Ectodermal cell (in vitro differentiated cells): ENCODE measurements at regions not wholly inside any gene's neighbourhood (a gene's known extent, or its start where the extent isn't known, plus 50 kb on each side); places are given as distances from the start of the nearest gene placed in this dataset.

Experiments
- H3K27ac ChIP-seq: 2 replicates; pipeline ENCODE4 v1.7.0; 2013; ENCODE audit warnings: mild to moderate bottlenecking, low read depth, low read length; ENCODE audit not compliant: insufficient read depth, poor library complexity, severe bottlenecking
- H3K27me3 ChIP-seq: 2 replicates; pipeline ENCODE4 v1.7.0; 2013; ENCODE audit warnings: mild to moderate bottlenecking, low read length; ENCODE audit not compliant: insufficient read depth, control insufficient read depth, poor library complexity, severe bottlenecking
- H3K36me3 ChIP-seq: one replicate; pipeline ENCODE4 v1.7.0; 2013; ENCODE audit warnings: low read length; ENCODE audit not compliant: control insufficient read depth, insufficient read depth
- H3K4me1 ChIP-seq: one replicate; pipeline ENCODE4 v1.7.0; 2013; ENCODE audit warnings: low read length; ENCODE audit not compliant: control insufficient read depth, insufficient read depth
- H3K4me3 ChIP-seq: 2 replicates; pipeline ENCODE4 v1.7.0; 2013; ENCODE audit warnings: low read depth, low read length, control low read depth; ENCODE audit not compliant: insufficient read depth
- H3K9me3 ChIP-seq: 2 replicates; pipeline ENCODE4 v1.7.0; 2013; ENCODE audit warnings: mild to moderate bottlenecking, low read length, moderate library complexity; ENCODE audit not compliant: control insufficient read depth
- WGBS, 2 experiments: methylation state at CpG; one replicate each; pipeline ENCODE4 v1.1.7; 2013; ENCODE audit warnings: missing lambda C conversion rate in 2 of 2; 5-methylcytosine and 5-hydroxymethylcytosine counted together

DNA sequence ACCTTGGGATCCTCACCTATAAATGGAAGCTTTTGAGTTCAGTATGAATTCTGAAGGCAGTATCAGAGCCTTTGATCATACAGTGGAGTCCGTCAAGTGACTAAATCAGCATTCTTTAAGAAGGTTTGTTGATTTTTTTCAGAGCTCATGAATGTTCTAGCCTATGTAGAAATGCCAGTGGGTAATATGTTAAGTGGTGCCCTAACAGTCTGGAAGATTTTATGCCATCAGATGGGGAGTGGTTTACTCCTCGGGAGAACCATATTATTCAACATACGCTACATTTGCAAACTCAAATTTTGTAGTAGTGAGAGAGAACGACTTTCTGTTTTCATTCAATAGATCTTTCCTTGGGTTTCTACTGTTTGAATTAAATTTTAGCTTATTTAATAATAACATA, 225.0 kb upstream of the ACVR2A start:
- H3K4me1 ChIP-seq: no peaks in the 10 kb centered on the region
- H3K4me3 ChIP-seq: no peak overlapping the region
- no peak overlapping the region for H3K27ac ChIP-seq
- H3K27me3 ChIP-seq: no peaks in the 10 kb centered on the region
- H3K36me3 ChIP-seq: no peaks in the 10 kb centered on the region
- H3K9me3 ChIP-seq: no peaks in the 10 kb centered on the region
- WGBS, 2 experiments: 95 to 98% methylated on average over 2 to 3 of the region's 4 CpGs

DNA sequence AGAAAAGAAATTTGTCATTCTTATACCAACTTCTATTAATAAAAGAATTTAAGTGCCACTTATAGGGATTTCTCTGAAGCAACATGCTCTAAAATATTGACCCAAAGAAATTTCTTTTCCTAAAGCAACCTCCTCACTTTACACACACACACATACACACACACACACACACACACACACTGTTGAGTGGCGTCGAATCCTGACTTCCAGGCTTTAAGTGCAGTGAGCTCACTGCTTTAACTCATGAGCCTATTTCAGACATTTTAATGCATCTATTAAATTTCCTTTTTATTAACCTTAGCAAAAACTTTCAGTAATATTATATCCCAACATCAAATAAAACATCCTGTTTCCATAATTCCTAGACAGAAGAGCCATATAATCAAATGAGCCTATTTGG, 229.1 kb upstream of the ACVR2A start:
- no peaks in the 10 kb centered on the region for H3K27me3 ChIP-seq
- no peak overlapping the region for H3K4me3 ChIP-seq
- H3K27ac ChIP-seq: no peak overlapping the region
- H3K4me1 ChIP-seq: no peaks in the 10 kb centered on the region
- WGBS, 2 experiments: 94 to 98% methylated on average over 2 of the region's 2 CpGs
- H3K36me3 ChIP-seq: no peaks in the 10 kb centered on the region
- H3K9me3 ChIP-seq: no peaks in the 10 kb centered on the region

DNA sequence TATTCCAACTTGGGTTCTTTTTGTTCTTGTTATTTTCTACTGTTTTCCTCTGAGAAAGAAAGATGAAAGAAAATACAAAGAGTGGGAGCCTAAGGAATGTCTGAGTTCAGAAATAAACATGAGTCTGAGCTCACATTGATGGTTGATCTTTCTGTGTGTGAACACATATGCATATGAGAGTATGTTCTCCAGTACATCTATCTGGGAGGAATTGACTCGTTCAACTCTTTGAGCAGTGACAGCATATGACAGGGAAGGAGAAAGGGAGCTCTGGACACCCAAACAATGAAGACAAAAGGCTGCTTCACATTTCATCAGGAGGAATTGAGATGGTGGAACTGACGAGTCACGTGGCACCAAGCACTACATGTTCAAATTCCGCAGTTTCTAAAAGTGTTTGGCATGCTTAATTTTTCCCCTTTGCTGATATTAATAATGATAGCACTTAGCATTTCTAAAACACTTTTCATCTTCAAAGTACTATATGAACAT, 229.8 kb upstream of the ACVR2A start:
- 86 to 90% methylated on average over 4 of the region's 4 CpGs for WGBS, 2 experiments
- no peaks in the 10 kb centered on the region for H3K36me3 ChIP-seq
- H3K9me3 ChIP-seq: no peaks in the 10 kb centered on the region
- H3K27ac ChIP-seq: no peak overlapping the region
- H3K4me3 ChIP-seq: no peak overlapping the region
- H3K4me1 ChIP-seq: no peaks in the 10 kb centered on the region
- H3K27me3 ChIP-seq: no peaks in the 10 kb centered on the region

DNA sequence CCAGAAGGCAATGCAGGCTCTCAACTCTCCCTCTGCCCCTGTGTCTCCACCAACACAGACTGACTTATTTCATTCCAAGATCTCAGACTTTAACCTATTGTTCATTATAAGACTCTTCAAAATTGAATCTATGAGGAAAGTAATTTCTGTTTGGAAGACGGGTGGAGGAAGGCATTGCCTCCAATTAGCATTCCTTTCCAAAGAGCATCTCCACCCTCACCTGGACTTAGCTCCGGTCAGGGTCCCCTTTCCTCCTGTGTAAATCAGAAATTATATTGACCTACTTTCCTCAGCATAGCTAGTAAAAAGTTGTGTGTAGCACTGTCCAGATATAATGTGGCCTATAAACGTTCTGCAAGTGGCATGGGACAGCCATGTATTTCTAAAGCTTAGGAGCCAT, 230.4 kb upstream of the ACVR2A start:
- 50 to 64% methylated on average over 2 to 3 of the region's 3 CpGs for WGBS, 2 experiments

DNA sequence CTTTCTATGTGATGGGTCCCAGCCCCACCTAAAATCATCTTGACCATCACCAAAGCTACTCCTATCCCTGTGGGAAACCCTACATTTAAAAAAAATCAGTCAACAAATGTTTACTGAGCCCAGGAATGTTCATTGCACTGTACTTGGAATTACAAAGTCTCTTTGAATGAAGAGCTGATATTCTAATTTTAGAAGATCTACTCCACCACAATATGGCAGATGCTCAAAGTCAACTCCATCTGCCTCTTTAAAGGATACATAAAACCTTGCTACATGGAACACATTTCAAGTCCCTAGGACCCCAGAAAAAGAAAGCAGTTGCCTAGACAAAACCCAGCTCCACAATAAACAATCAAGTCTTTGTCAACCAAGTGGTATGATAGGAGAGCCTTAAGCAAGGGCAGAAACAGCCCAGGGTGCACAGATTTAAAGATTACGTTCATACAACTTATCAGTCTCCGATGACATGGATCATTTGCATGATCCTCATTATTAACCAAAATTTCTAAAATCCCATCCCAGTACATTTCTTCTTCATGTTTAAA, 234.3 kb upstream of the ACVR2A start:
- Histone ChIP-seq H3K27me3 (no peaks in the 10 kb centered on the region), H3K4me1 (no peaks in the 10 kb centered on the region), H3K9me3 (no peaks in the 10 kb centered on the region), H3K36me3 (no peaks in the 10 kb centered on the region), H3K27ac (no peak overlapping the region), H3K4me3 (no peak overlapping the region)
- WGBS, 2 experiments: 93% methylated on average over 2 of the region's 2 CpGs

More for the DNA sequence above, 230.4 kb upstream of the ACVR2A start:
- H3K9me3 ChIP-seq: no peaks in the 10 kb centered on the region
- no peaks in the 10 kb centered on the region for H3K36me3 ChIP-seq
- no peak overlapping the region for H3K27ac ChIP-seq
- H3K27me3 ChIP-seq: no peaks in the 10 kb centered on the region
- no peaks in the 10 kb centered on the region for H3K4me1 ChIP-seq
- no peak overlapping the region for H3K4me3 ChIP-seq

DNA sequence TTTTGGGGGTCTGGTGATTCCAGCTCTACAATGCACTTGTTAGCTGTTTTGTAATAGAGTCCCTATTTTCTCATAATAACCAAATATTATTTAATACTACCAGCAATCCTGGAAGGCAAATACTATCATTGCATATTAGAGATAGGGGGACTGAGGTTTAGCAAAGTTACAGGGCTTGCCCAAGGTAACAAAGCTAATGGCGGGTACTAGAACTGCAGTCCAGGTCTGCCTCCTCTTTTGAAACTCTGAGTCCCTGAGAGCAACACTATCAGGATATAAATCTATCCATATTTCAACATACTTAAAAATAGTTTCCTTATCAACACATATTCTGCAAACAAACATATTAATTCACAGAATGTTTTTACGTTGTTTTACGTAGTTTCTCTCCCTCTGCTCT, 235.5 kb upstream of the ACVR2A start:
- Histone ChIP-seq H3K36me3 (no peaks in the 10 kb centered on the region), H3K9me3 (no peaks in the 10 kb centered on the region), H3K27ac (no peak overlapping the region), H3K4me1 (no peaks in the 10 kb centered on the region), H3K4me3 (no peak overlapping the region), H3K27me3 (no peaks in the 10 kb centered on the region)
- 93 to 98% methylated on average over 3 of the region's 3 CpGs for WGBS, 2 experiments

DNA sequence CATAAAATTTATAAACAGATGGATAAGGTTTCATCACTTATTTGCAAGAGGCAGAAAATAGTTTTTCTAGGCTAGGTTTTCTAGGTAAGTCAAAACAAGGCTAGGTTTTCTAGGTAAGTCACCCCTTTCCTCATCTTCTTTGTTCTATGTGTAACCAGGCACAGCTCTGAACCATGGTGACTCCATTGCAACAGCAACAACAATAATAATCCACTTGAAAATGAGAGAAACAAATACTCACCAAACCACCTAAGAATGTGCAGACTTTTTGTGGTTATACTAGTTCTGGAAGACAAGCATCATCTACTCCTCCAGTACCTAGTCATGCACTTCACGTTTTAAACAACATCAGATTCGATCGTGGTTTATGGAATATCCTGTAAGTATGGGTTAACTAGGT, 237.4 kb upstream of the ACVR2A start:
- Histone ChIP-seq H3K9me3 (no peaks in the 10 kb centered on the region), H3K4me1 (peaks cover 7% of the 10 kb centered on the region), H3K4me3 (no peak overlapping the region), H3K27ac (no peak overlapping the region), H3K36me3 (no peaks in the 10 kb centered on the region), H3K27me3 (no peaks in the 10 kb centered on the region)
- WGBS, 2 experiments: 96 to 100% methylated on average over 3 of the region's 3 CpGs

DNA sequence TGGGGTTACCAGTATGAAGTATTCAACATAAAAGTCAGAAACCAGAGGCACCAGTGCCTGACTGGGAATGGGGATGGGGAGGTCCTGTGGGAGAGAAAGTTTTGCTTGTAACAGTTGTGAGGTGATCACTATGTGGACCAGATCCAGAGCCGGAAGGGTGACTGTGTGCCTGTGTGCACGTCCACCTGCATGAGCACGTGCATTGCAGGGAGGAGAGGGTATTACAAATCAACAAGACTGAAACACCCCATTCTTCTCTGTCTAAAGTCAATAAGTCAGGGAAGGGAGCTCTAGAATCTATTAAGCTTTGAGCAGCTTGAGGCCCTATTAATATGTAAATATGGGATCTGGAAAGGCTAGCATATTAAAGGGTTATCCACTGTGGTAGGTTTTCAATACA, 241.0 kb upstream of the ACVR2A start:
- peaks cover 2% of the 10 kb centered on the region for H3K9me3 ChIP-seq
- no peaks in the 10 kb centered on the region for H3K27me3 ChIP-seq
- WGBS, 2 experiments: 53 to 68% methylated on average over 3 of the region's 3 CpGs
- no peak overlapping the region for H3K27ac ChIP-seq
- no peaks in the 10 kb centered on the region for H3K36me3 ChIP-seq
- no peak overlapping the region for H3K4me3 ChIP-seq
- H3K4me1 ChIP-seq: peaks cover 7% of the 10 kb centered on the region

DNA sequence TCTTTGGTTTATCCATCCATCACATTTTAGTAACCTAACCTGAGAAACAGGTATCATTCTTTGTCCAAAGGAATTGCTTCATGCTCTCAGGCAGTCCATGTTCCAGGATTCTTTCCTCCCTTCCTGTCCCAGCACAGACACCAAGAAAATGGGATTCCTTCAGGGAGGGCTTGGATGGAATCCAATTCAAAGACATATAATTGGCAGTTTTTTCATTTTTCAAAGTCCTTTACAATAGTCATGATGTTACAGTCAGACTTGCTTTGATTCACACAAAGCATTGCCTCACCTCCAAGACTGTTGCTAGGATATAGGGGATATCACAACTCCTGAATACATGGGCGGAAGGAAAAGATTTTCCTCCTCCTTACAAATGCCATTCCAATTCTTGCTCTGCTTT, 241.4 kb upstream of the ACVR2A start:
- Histone ChIP-seq H3K27ac (no peak overlapping the region), H3K27me3 (no peaks in the 10 kb centered on the region), H3K36me3 (no peaks in the 10 kb centered on the region), H3K4me1 (peaks cover 7% of the 10 kb centered on the region), H3K9me3 (peaks cover 2% of the 10 kb centered on the region), H3K4me3 (no peak overlapping the region)
- WGBS, 2 experiments: 91% methylated on average over 1 of the region's 1 CpG; no CpG with 5 or more reads in 1 of the 2 experiments

DNA sequence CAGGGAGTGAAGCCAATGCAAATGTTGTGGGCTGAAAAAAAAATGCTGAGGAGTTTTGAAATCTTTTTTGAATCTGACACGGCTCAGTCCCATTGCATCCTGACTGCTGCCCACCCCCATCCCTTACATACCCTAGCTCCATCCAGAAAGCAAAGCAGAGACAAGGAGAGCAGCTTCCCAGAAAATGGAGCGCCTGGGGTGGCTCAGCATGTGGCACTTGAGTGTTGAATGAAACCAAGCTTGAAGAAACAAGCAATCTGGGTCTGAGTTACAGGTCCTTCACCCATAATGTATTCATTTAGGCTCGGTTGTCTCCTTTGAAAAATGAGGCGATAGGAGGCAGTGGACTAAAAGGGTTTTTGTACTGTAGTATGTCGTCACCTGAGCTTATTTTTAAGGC, 244.2 kb upstream of the ACVR2A start:
- Histone ChIP-seq H3K27ac (no peak overlapping the region), H3K4me1 (peaks cover 7% of the 10 kb centered on the region), H3K9me3 (peaks cover 2% of the 10 kb centered on the region), H3K36me3 (no peaks in the 10 kb centered on the region), H3K27me3 (no peaks in the 10 kb centered on the region), H3K4me3 (no peak overlapping the region)
- whole genome bisulfite sequencing, 2 experiments: 49 to 50% methylated on average over 4 to 5 of the region's 5 CpGs

DNA sequence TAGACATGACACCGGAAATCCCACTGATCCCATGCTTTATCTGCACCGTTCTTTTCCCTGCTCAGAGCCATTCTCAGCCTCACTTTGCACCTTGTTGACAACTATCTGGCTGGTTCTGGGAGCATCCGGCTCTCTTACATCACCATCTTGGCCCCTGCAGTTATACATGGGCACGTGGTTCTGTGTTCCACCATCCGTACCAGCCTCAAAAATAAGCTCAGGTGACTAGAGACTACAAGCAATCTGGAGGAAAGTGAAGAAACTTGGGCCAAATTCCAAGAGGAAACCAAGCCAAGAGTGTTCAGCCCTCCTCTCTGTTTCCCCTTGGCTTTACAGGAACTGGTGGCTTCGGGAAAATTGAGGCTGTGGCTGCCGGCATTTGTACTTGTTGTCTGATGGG, 244.6 kb upstream of the ACVR2A start:
- no peaks in the 10 kb centered on the region for H3K36me3 ChIP-seq
- H3K4me1 ChIP-seq: peaks cover 7% of the 10 kb centered on the region
- WGBS, 2 experiments: 93 to 95% methylated on average over 7 of the region's 7 CpGs
- H3K27me3 ChIP-seq: no peaks in the 10 kb centered on the region
- H3K27ac ChIP-seq: no peak overlapping the region
- H3K9me3 ChIP-seq: peaks cover 2% of the 10 kb centered on the region
- H3K4me3 ChIP-seq: no peak overlapping the region
